Esophagus muscularis mucosa (tissue), 4 donors: ENCODE measurements at regions not wholly inside any gene's neighbourhood (a gene's known extent, or its start where the extent isn't known, plus 50 kb on each side); places are given as distances from the start of the nearest gene placed in this dataset.

ENCODE experiments used
- DNase-seq: peaks from one replicate; pipeline ENCODE4 v3.0.0-alpha.2; 2017; ENCODE audit errors: extremely low spot score
- H3K27ac ChIP-seq, 4 donors: fragments of 200-600 bp; sonication (generic); replicated peaks in 1 of 4; 1 replicate in 3 of 4; 2 replicates in 1 of 4; pipeline ENCODE4 v1.5.1; 2016 to 2019; ENCODE audit warnings: mild to moderate bottlenecking in 1 of 4
- H3K27me3 ChIP-seq, 4 donors: fragments of 200-600 bp; sonication (generic); one replicate each; pipeline versions ENCODE4 v1.5.1 to v1.6.0; 2016 to 2019
- H3K36me3 ChIP-seq, 4 donors: fragments of 200-600 bp; sonication (generic); one replicate each; pipeline ENCODE4 v1.5.1; 2016 to 2019
- H3K4me1 ChIP-seq, 4 donors: fragments of 200-600 bp; sonication (generic); one replicate each; pipeline ENCODE4 v1.5.1; 2016 to 2019
- H3K4me3 ChIP-seq, 4 donors: fragments of 200-600 bp; sonication (generic); 1 replicate in 2 of 4; 2 replicates in 2 of 4; pipeline ENCODE4 v1.5.1; 2016 to 2019; ENCODE audit warnings: mild to moderate bottlenecking in 4 of 4, moderate library complexity in 1 of 4
- H3K9me3 ChIP-seq, 4 donors: fragments of 200-600 bp; sonication (generic); 1 replicate in 3 of 4; 2 replicates in 1 of 4; pipeline ENCODE4 v1.5.1; 2016 to 2019
- EP300 ChIP-seq: sonication (generic); formaldehyde crosslinking; IDR thresholded peaks from one replicate; pipeline ENCODE4 v1.6.1; 2017; ENCODE audit warnings: antibody characterized with exemption
- POLR2A ChIP-seq: fragments of 450-650 bp; IDR thresholded peaks from one replicate; pipeline ENCODE4 v1.6.1; 2017; ENCODE audit warnings: antibody characterized with exemption, moderate library complexity, mild to moderate bottlenecking, low read depth
- POLR2AphosphoS5 ChIP-seq, 2 donors: sonication (generic); formaldehyde crosslinking; IDR thresholded peaks; one replicate each; pipeline ENCODE4 v1.6.1; 2017; ENCODE audit warnings: antibody characterized with exemption in 2 of 2
- WGBS: methylation state at CpG from one replicate; pipeline ENCODE4 v1.1.5; 2018; 5-methylcytosine and 5-hydroxymethylcytosine counted together
- intact Hi-C: fragments of 100-400 bp; cut with DNase I; formaldehyde crosslinking; loops from one replicate; pipeline ENCODE4 v1.15.1; 2023
- TF ChIP-seq, protein P1 (sequence below), 3 experiments: fragments of 200-600 bp in 2 of 3; fragments of 450-650 bp in 1 of 3; sonication (generic) in 2 of 3; IDR thresholded peaks; one replicate each; pipeline ENCODE4 v1.5.1; 2017 to 2019; ENCODE audit warnings: antibody characterized with exemption in 3 of 3, mild to moderate bottlenecking in 2 of 3, moderate library complexity in 1 of 3

DNA sequence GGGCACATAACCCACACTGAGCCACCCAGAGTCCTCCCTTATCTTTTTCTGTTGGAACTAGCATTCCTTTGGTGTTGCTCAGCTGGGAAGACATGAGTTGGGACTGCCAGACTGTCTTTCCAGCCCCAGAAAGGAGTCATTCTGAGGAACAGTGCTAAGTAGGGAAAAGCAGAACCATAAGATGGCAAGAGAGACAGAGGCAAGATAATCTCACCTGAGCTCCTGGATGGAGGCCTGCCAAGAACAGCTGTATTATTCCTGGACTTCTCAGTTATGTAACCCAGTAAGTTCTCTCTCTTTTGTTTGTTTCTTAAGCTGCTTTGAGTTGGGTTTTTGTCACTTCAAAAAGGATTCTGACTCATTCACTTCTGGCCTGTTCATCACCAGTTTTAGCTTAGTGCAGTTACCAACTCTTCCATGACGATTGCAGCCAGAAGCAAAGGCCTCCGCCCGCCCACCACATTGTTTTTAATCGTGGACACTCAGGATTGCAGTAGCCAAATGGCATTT, 134.4 kb downstream of the OMA1 start:
- intact Hi-C loops, result no loop called here
- DNase-seq, result no peak
- H3K4me3 ChIP-seq, result no peak overlapping the region
- H3K36me3 ChIP-seq, result peaks cover 0 to 4% (median 0%) of the 10 kb centered on the region in 4 donors
- no peaks in the 10 kb centered on the region for H3K27me3 ChIP-seq
- no peaks in the 10 kb centered on the region for H3K9me3 ChIP-seq
- H3K4me1 ChIP-seq, result no peaks in the 10 kb centered on the region
- TF ChIP-seq, protein P1, sequence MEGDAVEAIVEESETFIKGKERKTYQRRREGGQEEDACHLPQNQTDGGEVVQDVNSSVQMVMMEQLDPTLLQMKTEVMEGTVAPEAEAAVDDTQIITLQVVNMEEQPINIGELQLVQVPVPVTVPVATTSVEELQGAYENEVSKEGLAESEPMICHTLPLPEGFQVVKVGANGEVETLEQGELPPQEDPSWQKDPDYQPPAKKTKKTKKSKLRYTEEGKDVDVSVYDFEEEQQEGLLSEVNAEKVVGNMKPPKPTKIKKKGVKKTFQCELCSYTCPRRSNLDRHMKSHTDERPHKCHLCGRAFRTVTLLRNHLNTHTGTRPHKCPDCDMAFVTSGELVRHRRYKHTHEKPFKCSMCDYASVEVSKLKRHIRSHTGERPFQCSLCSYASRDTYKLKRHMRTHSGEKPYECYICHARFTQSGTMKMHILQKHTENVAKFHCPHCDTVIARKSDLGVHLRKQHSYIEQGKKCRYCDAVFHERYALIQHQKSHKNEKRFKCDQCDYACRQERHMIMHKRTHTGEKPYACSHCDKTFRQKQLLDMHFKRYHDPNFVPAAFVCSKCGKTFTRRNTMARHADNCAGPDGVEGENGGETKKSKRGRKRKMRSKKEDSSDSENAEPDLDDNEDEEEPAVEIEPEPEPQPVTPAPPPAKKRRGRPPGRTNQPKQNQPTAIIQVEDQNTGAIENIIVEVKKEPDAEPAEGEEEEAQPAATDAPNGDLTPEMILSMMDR (IDR thresholded peaks at IDR 0.05), result no peak
- no peak for TF ChIP-seq POLR2A
- TF ChIP-seq EP300, result no peak
- TF ChIP-seq POLR2AphosphoS5 (IDR thresholded peaks at IDR 0.05), result no peak
- WGBS, result 85% methylated on average over 4 of the region's 4 CpGs
- no peak overlapping the region for H3K27ac ChIP-seq

DNA sequence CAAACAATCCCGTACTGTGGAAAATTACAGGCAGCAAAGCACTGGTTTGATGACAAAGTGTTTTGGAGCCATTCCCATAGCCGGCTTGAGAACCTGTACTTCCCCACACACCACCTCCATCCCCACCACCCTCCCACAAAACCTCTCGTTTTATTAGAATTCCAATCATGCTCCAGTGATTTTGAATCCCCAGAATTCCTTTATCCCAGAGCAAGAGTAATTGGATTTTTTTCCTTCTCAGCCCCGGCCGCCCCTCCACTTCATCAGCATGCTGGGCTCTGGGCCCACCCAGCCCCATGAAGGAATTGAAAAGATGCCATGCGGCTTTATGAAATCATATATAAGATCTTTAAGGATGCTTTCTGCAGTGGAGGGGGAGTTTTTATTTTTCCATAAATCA, 136.6 kb downstream of the OMA1 start:
- Histone ChIP-seq H3K9me3 (no peaks in the 10 kb centered on the region), H3K27ac (no peak overlapping the region), H3K36me3 (peaks cover 0 to 4% (median 0%) of the 10 kb centered on the region in 4 donors), H3K27me3 (no peaks in the 10 kb centered on the region), H3K4me1 (no peaks in the 10 kb centered on the region), H3K4me3 (no peak overlapping the region)
- DNase-seq, result no peak
- intact Hi-C loops, result no loop called here
- TF ChIP-seq EP300 (no peak), POLR2AphosphoS5 (IDR thresholded peaks at IDR 0.05) (no peak), POLR2A (no peak)
- TF ChIP-seq, protein P1 (IDR thresholded peaks at IDR 0.05), result no peak
- WGBS, result 76% methylated on average over 6 of the region's 6 CpGs

DNA sequence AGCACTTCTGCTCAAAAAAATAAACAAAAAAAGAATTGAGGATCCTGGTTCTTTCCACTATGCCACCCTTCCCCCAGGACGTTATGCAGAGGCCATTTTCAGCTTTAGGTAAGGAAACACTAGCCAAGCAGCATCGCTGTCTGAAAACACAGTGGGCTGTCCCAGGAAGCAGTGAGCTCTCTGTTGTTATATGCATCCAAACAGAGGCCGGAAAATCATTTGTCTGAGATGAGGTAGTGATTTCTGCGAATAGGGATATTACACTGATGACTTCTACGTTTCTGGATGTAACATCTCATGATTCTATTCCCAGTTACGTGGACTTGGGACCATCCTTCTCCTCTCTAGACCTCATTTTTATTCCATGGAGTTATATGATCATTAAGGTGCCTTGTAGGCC, 137.2 kb downstream of the OMA1 start:
- no peak for DNase-seq
- 84% methylated on average over 6 of the region's 6 CpGs for WGBS
- no peak overlapping the region for H3K27ac ChIP-seq
- no peaks in the 10 kb centered on the region for H3K4me1 ChIP-seq
- no peaks in the 10 kb centered on the region for H3K9me3 ChIP-seq
- no peak overlapping the region for H3K4me3 ChIP-seq
- peaks cover 0 to 4% (median 0%) of the 10 kb centered on the region in 4 donors for H3K36me3 ChIP-seq
- intact Hi-C loops, result no loop called here
- TF ChIP-seq EP300, result no peak
- TF ChIP-seq, protein P1 (IDR thresholded peaks at IDR 0.05), result no peak
- no peak for TF ChIP-seq POLR2A
- TF ChIP-seq POLR2AphosphoS5 (IDR thresholded peaks at IDR 0.05), result no peak
- H3K27me3 ChIP-seq, result no peaks in the 10 kb centered on the region

DNA sequence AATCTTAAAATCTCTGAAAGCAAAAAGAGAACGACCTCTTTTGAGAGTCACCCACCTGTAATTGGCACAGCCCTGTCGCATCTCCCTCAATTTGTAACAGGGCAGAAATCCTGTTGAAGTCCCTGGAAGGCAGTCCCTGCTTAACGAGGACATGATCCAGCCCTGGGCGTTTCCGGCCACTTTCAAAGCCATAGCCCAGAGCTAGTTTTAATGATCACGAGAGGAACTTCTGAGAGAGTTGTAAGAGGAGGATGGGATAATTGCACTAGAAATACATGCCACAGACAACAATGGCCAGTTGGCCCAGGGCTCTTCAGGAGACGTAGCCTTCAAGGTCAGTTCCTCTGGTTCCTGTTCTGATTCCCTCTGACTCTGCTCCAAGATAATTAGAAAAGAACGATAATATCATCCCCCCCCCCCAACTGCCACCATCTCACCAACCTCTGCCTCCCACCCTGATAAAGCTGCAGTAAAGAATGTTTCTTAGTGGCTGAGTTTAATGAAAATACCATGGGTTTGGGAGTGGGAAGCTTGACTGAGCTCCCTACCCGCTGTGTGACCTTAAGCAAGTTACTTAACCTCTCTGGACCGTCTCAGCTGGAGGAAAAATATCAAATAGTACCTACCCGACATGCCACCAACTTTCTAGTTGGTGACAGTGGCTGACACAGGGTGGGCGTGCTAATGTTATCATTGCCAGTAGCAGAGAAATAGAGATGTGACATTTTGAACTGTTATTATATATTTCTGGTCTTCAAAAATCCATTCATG, 140.0 kb downstream of the OMA1 start:
- TF ChIP-seq POLR2A (no peak), POLR2AphosphoS5 (IDR thresholded peaks at IDR 0.05) (no peak), EP300 (no peak)
- TF ChIP-seq, protein P1 (IDR thresholded peaks at IDR 0.05), result no peak
- no peaks in the 10 kb centered on the region for H3K36me3 ChIP-seq
- H3K27me3 ChIP-seq, result no peaks in the 10 kb centered on the region
- H3K4me3 ChIP-seq, result no peak overlapping the region
- no peaks in the 10 kb centered on the region for H3K4me1 ChIP-seq
- 80% methylated on average over 12 of the region's 12 CpGs for WGBS
- H3K27ac ChIP-seq, result no peak overlapping the region
- no peak for DNase-seq
- intact Hi-C loops, result no loop called here
- H3K9me3 ChIP-seq, result no peaks in the 10 kb centered on the region

DNA sequence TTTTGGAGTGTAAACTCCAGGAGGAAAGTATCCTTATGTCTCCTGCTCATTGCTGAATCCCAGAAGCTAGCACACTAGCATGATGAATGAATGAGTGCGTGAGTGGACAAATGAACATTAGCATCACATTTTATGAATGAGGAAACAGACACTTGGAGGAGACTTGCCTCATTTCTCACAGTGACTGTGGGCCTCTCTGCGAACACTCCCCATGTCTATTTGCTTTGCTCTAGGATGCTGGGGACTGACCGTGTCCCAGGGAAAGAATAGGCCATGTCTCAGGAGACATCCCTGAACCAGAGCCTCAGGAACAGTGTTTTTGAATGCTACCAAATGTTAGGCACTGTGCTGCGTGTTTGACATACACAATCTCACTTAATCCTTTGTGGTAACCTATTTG, 140.9 kb downstream of the OMA1 start:
- Histone ChIP-seq H3K4me3 (no peak overlapping the region), H3K27ac (no peak overlapping the region), H3K27me3 (no peaks in the 10 kb centered on the region), H3K36me3 (no peaks in the 10 kb centered on the region), H3K4me1 (no peaks in the 10 kb centered on the region), H3K9me3 (no peaks in the 10 kb centered on the region)
- 92% methylated on average over 4 of the region's 4 CpGs for WGBS
- intact Hi-C loops, result no loop called here
- no peak for DNase-seq
- no peak for TF ChIP-seq POLR2A
- no peak for TF ChIP-seq POLR2AphosphoS5 (IDR thresholded peaks at IDR 0.05)
- TF ChIP-seq, protein P1 (IDR thresholded peaks at IDR 0.05), result no peak
- TF ChIP-seq EP300, result no peak
